ENCODE measurements at regions not wholly inside any gene's neighbourhood (a gene's known extent, or its start where the extent isn't known, plus 50 kb on each side); places are given as distances from the start of the nearest gene placed in this dataset.

DNA sequence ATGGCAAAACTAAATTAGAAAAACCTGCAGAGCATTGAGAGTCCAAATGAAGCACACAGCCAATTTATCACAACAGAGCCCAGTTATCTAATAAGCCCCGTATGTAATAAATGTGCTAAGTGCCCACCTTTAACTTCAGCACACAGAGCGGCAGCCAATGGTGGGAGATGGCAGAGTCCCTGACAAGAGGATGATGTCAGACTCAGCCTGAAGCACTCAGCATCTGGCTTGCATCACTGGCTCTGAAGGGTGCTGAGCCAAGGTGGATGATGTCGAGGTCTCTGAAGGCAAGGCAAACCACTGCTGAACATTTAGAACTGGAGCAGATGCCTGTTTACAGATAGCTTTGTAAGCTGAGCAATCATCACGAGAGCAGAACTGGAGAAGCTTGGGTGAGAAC lies 118.3 kb downstream of the NUF2 start:
- H3K27me3 ChIP-seq (ENCODE audit: control insufficient read depth in 2 of 2, insufficient read depth in 2 of 2, low read length in 2 of 2), result no peaks in the 10 kb centered on the region
- FAIRE-seq, result no peak
- no peak overlapping the region for H3K4me2 ChIP-seq (ENCODE audit: insufficient read depth, low read length)
- no peaks in the 10 kb centered on the region for H3K9me1 ChIP-seq (replicated peaks; ENCODE audit: control insufficient read depth, extremely low read depth, insufficient read depth, low read length)
- H3K36me3 ChIP-seq (ENCODE audit: control insufficient read depth in 2 of 2, extremely low read depth in 1 of 2, insufficient read depth in 2 of 2, low read length in 2 of 2), result no peaks in the 10 kb centered on the region
- H3K9ac ChIP-seq (replicated peaks; ENCODE audit: extremely low read depth, insufficient read depth, low read length), result no peak overlapping the region
- CTCF ChIA-PET, result no interaction called here
- H3K9me3 ChIP-seq (replicated peaks; ENCODE audit: control insufficient read depth, insufficient read depth, low read length), result no peaks in the 10 kb centered on the region
- no TSS peak for BruUV-seq (replicated peaks)
- H3K4me1 ChIP-seq (ENCODE audit: control insufficient read depth, extremely low read depth, insufficient read depth, low read length), result no peaks in the 10 kb centered on the region
- POLR2A ChIA-PET, result no interaction called here
- DNase-seq (ENCODE audit: low read depth, low spot score), result no peak
- intact Hi-C loops (cut with micrococcal nuclease), result no loop called here
- H2AFZ ChIP-seq (ENCODE audit: low read depth, low read length), result no peak overlapping the region
- TF ChIP-seq MYC (IDR thresholded peaks at IDR 0.05; ENCODE audit: low read depth, low read length) (no peak), JUN (IDR thresholded peaks at IDR 0.05; ENCODE audit: borderline replicate concordance, insufficient read depth, insufficient read length, low read depth) (no peak), POLR2AphosphoS5 (IDR thresholded peaks at IDR 0.05; ENCODE audit: insufficient read depth, low read depth, low read length) (no peak), GATA2 (IDR thresholded peaks at IDR 0.05; ENCODE audit: insufficient read depth, insufficient read length, low read depth, low read length) (no peak), EZH2 (IDR thresholded peaks at IDR 0.05; ENCODE audit: borderline replicate concordance, low read depth, low read length, severe bottlenecking) (no peak)
- H4K20me1 ChIP-seq (replicated peaks; ENCODE audit: control insufficient read depth, extremely low read depth, insufficient read depth, low read length), result no peaks in the 10 kb centered on the region
- H3K4me3 ChIP-seq (replicated peaks in 1 of 3; ENCODE audit: insufficient read depth in 1 of 3, low read depth in 1 of 3, low read length in 3 of 3), result no peak overlapping the region
- no peaks in the 10 kb centered on the region for H3K79me2 ChIP-seq (ENCODE audit: control insufficient read depth, insufficient read depth, low read length)
- H3K27ac ChIP-seq (ENCODE audit: insufficient read depth, low read depth, low read length), result no peak overlapping the region
- dilution Hi-C loops (cut with MboI; ENCODE audit: extremely low pct_ligation_motif_present, low sequenced_read_pairs), result no loop called here

DNA sequence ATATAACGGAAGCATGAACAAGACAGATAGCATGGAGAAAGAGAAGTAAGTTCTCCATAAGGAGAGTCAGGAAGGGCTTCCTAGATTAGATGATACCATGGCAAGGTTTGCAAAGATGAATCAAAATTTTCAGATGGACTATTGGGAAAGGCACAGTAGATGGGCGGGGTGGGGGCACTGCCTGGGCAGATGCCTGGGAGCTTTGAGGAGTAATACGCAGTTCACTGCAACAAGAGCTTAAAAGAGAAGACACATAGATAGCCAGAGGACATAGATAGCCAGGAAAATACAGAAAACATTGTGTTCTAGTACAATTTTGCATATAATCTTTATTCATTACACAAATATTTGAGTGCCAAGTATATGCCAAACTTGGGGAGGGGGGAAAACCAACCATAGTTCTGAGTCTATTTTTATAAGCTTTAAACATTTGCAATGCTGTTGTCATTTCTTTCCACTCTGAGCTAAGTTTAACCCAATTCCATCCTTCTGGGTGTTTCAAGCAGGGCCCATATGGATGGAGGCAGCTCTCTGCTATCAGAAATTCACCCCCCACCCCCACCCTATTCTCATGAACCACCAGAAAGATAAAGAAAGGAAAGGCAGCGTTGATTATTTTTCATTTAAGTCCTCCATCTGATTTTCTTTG lies 120.6 kb downstream of the NUF2 start:
- Histone ChIP-seq H3K9ac (replicated peaks; ENCODE audit: extremely low read depth, insufficient read depth, low read length) (no peak overlapping the region), H3K9me1 (replicated peaks; ENCODE audit: control insufficient read depth, extremely low read depth, insufficient read depth, low read length) (no peaks in the 10 kb centered on the region), H3K79me2 (ENCODE audit: control insufficient read depth, insufficient read depth, low read length) (no peaks in the 10 kb centered on the region), H3K27ac (ENCODE audit: insufficient read depth, low read depth, low read length) (no peak overlapping the region), H3K27me3 (ENCODE audit: control insufficient read depth in 2 of 2, insufficient read depth in 2 of 2, low read length in 2 of 2) (no peaks in the 10 kb centered on the region), H3K36me3 (ENCODE audit: control insufficient read depth in 2 of 2, extremely low read depth in 1 of 2, insufficient read depth in 2 of 2, low read length in 2 of 2) (no peaks in the 10 kb centered on the region), H3K4me2 (ENCODE audit: insufficient read depth, low read length) (no peak overlapping the region), H3K4me1 (ENCODE audit: control insufficient read depth, extremely low read depth, insufficient read depth, low read length) (no peaks in the 10 kb centered on the region), H3K4me3 (replicated peaks in 1 of 3; ENCODE audit: insufficient read depth in 1 of 3, low read depth in 1 of 3, low read length in 3 of 3) (no peak overlapping the region), H4K20me1 (replicated peaks; ENCODE audit: control insufficient read depth, extremely low read depth, insufficient read depth, low read length) (no peaks in the 10 kb centered on the region), H2AFZ (ENCODE audit: low read depth, low read length) (no peak overlapping the region), H3K9me3 (replicated peaks; ENCODE audit: control insufficient read depth, insufficient read depth, low read length) (no peaks in the 10 kb centered on the region)
- BruUV-seq (replicated peaks), result no TSS peak
- dilution Hi-C loops (cut with MboI; ENCODE audit: extremely low pct_ligation_motif_present, low sequenced_read_pairs) (no loop called here), intact Hi-C loops (cut with micrococcal nuclease) (no loop called here)
- DNase-seq (ENCODE audit: low read depth, low spot score) (no peak), FAIRE-seq (no peak)
- ChIA-PET CTCF (no interaction called here), POLR2A (no interaction called here)
- TF ChIP-seq JUN (IDR thresholded peaks at IDR 0.05; ENCODE audit: borderline replicate concordance, insufficient read depth, insufficient read length, low read depth), result no peak
- TF ChIP-seq FOS (IDR thresholded peaks at IDR 0.05; ENCODE audit: borderline replicate concordance, insufficient read depth, low read length), result no peak
- TF ChIP-seq, protein P1, sequence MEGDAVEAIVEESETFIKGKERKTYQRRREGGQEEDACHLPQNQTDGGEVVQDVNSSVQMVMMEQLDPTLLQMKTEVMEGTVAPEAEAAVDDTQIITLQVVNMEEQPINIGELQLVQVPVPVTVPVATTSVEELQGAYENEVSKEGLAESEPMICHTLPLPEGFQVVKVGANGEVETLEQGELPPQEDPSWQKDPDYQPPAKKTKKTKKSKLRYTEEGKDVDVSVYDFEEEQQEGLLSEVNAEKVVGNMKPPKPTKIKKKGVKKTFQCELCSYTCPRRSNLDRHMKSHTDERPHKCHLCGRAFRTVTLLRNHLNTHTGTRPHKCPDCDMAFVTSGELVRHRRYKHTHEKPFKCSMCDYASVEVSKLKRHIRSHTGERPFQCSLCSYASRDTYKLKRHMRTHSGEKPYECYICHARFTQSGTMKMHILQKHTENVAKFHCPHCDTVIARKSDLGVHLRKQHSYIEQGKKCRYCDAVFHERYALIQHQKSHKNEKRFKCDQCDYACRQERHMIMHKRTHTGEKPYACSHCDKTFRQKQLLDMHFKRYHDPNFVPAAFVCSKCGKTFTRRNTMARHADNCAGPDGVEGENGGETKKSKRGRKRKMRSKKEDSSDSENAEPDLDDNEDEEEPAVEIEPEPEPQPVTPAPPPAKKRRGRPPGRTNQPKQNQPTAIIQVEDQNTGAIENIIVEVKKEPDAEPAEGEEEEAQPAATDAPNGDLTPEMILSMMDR (IDR thresholded peaks at IDR 0.05; ENCODE audit: extremely low read depth in 1 of 2, insufficient read depth in 1 of 2, low read depth in 1 of 2, low read length in 2 of 2), result no peak
- no peak for TF ChIP-seq MYC (IDR thresholded peaks at IDR 0.05; ENCODE audit: low read depth, low read length)
